Fibroblast of skin of abdomen (primary cell): ENCODE measurements at regions not wholly inside any gene's neighbourhood (a gene's known extent, or its start where the extent isn't known, plus 50 kb on each side); places are given as distances from the start of the nearest gene placed in this dataset.
"Not testable (repeated sequence)": the region's sequence is repeated elsewhere in the genome, so short reads cannot be mapped to it uniquely, and the experiment has no call there.

Experiments used
- DNase-seq: peaks from one replicate; pipeline ENCODE4 v3.0.0-alpha.2; 2013

DNA sequence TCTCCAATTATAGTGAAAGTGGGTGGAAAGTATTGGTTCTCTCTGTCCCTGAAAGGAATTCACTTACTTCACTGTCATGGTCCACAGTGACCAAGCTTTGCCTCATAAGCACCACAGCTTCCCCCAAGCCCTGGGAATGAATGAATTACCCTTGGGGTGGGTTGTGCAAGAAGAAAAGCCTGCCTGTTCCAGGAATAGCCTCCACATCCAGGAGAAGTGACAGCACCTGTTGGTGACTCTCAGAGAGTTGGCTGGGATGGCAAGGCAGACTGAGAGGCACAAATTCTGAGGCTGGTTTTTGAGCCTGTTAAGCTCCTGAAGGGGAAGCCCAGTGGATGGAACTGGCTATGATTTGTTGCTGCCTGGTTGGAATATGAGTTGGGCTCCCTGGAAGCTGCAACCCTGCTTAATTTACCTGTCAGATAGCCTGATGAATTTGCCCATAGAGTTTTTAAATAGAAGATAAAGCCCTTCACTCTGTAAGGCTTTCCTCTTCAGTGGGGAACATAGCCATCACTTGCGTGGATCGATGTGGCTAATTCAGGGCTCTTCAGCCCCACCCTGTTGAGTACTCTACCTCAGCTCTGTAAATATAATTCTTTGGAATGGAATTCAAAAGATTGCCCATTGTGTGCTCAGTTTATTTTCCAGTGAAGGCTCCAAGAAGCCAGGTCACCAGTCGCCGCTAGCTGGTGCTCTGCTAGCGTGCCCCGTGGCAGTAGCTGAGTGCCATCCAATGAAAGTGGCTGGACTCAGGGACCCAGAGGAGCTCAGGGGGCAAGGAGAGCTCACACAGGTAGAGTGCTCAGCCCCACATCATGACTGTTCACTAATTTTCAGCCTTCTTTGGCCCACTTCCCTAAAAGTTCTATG, 479.3 kb downstream of the IRS1 start:
- no peak for DNase-seq

DNA sequence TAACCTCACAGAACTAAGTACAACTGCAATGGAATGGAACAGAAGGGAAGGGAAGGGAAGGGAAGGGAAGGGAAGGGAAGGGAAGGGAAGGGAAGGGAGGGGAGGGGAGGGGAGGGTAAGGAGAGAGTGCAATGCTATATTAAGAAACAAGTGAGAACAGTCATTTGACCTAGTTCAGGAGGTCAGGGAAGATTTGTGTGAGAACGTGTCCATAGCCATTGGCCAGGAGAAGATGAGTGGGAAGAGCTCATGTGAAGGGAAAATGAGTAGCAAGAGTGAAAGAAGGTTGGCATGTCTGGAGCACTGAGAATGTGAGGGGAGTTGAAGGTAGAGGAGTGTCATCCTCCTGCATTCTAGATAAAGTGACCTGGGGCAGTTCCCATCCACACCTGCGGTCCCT, 481.6 kb downstream of the IRS1 start:
- DNase-seq = no peak

DNA sequence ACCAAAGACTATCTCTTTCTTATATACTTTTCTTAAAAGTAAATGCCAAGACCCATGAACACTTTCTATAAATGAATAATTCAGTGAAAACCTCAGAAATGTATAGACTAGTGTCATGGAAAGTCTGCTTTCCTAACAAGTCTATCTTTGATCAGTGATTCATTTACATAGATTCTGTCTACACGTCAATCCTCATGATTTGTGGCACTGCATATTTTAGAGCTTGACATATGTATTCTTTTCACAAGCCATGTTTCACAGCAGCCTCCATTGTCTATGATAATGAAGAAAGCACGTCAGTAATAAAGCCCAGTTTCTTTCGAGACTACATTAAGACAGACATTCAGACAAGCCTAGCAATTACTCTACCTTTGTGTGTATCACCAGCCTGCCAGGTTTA, 486.6 kb downstream of the IRS1 start:
- DNase-seq = peak; percentile 16

DNA sequence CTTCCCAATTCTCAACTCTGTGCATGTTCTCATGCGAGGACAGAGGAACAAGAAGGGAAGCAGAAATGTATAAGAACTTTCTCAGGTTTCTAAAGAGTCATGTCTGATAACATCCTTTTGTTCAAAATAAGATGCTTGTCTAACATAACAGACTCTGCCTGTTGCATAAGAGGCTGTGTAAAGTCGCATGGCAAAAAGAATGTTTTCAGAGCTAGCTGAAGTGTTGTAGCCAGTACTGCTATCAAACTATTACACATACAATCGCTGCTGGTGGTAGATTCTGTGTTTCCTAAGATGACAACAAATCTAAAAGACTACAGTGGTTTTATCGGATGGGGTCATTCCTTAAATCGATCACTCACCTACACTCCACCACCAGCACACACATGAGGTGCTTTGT, 487.5 kb downstream of the IRS1 start:
- peak; percentile 6 for DNase-seq

DNA sequence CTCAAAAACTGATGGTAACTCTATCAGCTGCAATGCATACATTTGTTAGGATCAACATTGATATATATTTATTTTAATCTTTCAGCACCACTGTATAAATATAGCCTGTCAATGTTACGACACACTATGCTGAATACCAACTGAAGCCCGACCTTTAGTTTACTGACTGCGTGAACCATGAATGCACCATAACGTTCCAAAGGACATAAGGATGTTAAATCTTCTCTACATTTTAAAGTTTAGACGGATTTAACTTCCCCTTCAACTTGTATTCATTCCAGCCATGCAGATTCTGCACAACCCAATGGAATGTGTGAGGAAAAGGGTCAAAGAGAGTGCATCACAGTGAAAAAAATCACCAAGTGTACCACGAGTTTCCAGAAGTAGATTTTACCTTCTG, 489.5 kb downstream of the IRS1 start:
- peak; percentile 73 for DNase-seq

DNA sequence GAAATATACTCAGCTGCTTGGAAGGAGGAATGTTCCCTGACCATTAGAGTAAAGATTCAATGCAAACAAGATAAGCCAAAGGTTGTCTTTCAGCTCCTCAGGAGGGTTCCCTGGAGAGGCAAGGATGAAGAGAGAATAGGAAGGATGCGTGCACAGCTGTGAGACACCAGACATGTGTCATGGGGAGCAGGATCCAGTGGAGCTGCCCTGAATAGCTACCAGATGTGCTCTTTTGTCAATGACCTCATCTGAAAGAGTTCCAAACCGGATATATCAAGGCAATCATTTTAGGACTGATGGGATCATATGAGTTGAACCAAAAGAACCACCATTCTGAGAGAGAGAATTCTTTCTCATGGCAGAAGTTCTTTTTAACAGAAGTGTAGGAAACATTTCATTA, 490.6 kb downstream of the IRS1 start:
- DNase-seq = peak; percentile 87

DNA sequence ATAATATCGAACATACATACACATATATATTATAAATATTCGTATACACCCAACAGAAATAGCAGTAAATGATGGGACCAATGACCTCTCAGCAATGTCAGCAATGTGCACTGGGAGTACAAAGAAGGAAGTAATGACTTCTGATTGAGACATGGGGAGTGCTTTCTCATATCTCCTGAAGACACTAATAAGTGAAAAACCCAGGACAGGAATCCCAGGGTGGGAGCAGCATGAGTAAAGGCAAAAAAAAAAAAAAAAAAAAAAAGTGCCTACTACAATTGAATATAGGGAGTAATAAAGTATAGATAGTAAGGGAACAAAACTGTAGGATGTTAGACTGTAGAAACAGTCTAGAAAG, 491.3 kb downstream of the IRS1 start:
- no peak for DNase-seq

DNA sequence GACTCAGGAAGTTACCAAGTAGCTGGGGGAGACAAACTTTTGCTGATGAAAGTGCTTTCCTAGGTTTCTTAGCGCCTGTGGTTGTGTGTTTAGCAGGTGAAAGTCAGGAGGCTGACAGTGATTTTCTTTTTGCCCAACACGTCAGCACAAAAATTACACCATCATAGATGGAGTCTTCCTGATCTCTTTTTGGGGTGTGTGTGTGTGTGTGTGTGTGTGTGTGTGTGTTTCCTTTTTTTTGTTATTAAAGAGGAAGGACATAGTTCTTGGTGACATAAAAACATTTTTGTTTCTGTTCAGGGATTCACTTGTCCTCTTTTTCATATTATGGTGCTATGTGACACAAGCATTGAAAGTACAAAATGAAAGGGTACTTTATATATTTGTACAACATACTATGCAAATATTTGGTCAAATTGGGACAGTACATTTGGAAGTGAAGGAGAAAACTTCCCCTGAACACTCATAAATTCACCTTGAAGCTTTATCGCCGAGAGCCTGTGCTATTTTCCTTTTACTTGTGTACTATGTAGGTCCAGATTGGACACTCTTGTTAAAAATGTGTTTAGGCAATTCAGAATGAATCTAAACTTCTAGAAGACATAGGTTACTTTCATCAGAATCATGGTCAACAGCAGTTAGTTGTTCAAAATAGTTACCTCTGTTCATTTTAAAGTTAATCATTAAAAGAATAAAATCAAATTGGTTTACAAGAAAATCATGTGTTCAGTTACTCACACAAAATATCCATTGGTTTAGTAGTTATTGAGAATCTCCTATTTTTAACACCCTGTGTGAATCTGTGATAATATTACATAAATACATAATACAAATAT, 491.9 kb downstream of the IRS1 start:
- DNase-seq = no peak

DNA sequence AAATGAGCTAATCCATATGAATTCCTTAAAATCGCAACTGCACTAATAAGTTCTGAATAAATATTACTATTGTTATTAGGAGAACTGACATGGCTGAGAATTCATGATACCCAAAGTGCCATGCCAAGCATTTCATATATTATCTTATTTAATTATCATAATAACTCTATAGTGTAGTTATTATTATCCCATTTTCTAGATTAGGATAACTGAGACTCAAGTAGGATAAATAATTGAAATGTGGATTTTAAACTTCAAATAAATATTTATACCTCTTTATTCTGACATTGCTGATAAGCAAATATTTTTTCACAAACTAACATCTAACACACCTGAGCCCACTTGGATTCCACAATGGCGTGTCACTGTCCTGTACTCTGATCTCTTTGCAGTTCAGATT, 492.7 kb downstream of the IRS1 start:
- DNase-seq = no peak

DNA sequence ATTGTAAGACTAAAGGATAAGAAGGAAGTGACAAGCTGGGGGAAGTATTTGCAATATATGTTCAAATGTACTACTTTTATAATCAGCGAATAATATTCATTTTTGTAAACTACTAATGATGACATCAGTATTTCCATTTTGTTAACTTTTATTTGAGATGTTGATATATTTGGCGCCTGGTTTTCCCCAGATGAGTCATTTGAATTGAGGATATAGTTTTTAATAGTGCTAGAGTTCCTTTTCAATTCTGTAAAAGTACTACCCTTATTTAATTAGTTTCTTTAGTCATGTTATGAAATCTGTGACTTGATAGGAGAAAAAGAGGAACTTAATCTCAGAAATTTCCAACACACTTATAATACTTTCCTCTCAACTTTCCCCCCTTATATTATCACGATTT, 495.3 kb downstream of the IRS1 start:
- DNase-seq = no peak

DNA sequence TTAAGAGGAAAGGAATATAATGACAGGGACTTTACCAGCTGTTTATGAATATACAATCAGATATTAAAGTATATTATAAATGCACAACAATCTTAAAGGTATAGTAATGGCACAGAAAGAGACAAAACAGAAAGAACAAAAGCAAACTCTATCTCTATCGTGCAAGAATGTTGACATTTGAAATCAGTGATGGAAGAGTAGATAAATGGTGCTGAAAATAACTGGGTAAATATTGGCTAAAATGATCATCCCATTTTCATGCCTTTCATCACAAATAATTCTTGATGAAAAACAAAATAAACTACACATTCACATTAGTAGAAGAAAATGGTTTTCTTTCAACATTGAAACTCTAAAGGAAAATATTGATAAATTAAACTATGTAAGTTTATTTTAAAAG, 495.9 kb downstream of the IRS1 start:
- no peak for DNase-seq

DNA sequence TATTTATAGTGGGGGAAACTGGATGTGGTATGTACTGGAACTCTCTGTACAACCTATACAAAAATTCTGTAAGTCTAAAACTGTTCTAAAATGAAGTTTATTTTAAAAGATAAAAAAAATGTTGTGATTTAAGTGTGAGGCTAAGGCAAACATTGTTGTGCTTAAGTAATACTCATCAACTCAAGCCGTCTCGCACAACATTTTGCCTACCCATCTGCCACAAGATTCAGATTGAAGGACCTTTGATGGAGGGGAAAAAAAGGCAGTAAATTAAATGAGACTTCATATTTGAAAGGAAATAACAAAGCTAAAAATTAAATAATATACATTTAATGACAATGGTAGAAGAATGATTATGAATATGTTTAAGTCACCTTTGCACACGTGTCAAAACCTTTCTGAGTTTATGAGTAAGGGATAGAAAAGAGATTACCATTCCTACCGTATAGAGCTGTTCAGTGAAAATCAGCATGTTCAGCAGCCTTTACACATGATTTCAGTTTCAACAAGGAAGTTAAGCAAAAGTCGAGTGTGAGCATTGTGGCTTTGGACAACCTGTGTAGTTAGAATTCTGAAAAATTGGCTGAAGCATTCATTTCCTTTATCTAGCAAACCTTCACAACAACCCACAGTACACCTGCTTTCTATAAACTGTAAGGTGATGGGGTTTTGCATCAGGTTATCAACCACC, 499.3 kb downstream of the IRS1 start:
- DNase-seq = no peak

DNA sequence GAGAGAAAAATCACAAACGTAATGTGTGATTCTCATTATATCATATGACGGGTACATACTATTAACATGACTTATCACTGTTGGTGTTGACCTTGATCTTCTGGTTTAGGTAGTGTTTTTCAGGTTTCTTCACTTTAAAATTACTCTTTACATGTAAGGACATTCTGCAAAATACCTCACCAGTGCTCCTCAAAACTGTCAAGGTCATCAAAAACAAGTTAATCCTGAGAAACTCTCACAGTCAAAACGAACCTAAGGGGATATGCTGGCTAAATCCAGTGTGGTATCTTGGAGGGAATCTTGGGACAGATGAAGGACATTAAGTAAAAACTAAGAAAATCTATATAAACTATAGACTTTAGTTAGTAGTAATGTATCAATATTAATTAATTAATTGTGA, 499.8 kb downstream of the IRS1 start:
- no peak for DNase-seq

DNA sequence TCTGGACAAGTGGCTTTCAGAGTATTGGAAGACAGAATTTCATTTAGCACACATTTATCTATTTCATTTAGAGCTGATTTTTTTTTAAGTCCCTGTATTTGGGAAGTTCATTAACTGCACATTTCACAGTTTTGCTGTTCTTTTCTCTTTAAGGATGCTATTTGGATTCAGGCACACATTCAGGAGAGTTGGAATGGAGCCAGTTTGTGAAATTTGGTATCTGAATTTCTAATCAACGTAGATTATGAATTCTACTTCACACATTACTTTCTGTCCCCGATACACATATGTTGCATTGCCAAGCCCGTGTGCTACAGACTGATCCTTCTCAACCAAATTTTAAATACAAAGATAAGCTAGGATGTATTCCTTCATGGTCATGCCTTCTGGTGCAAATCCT, 503.9 kb downstream of the IRS1 start:
- DNase-seq = no peak

DNA sequence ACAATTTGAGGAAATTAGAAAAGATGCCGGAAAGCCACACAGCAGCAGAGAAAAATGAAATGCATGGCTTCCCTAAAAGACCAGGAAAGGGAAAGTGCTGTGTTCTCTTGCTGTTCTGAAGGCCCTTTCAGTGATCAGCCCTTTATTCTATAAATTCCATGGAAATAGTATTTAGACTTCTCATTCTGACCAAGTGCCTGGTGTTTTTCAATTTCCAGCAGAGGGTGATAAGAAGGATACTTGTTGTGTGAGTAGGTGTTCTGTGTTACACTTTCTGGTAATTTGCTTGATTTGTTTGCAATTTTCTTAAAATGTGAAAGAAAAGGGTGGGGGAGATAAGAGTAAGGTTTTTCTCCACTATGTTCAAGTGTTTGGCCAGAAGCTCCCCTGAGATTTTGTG, 504.5 kb downstream of the IRS1 start:
- DNase-seq = no peak

DNA sequence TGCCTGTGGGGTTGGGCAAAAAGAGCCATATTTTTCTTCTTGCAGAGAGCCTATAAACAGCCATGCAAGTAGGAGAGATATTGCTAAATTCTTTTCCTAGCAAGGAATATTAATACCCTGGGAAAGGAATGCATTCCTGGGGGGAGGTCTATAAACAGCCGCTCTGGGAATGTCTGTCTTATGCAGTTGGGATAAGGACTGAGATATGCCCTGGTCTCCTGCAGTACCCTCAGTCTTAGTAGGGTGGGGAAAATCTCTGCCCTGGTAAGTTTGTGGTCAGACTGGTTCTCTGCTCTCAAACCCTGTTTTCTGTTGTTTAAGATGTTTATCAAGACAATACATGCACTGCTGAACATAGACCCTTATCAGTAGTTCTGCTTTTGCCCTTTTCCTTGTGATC, 508.3 kb downstream of the IRS1 start:
- DNase-seq = not testable (repeated sequence)

DNA sequence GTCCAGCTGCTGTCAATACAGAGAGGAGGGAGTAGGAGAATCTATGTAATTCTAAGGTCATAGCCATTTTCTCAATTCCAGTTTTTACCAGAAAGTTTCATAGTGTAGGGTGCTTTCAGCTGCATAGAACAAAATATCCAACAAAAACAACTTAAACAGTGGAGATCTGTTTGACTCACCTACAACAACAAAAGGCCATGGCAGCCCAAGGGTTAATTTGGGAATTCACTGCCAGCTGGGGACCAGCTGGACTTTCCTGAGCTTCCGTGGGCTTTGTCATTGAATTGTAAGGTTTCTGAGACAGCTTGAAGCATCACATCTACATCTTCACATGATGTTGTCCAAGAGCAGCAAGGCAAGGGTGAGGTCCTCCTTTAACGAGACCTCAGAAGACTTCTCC, 512.7 kb downstream of the IRS1 start:
- no peak for DNase-seq

DNA sequence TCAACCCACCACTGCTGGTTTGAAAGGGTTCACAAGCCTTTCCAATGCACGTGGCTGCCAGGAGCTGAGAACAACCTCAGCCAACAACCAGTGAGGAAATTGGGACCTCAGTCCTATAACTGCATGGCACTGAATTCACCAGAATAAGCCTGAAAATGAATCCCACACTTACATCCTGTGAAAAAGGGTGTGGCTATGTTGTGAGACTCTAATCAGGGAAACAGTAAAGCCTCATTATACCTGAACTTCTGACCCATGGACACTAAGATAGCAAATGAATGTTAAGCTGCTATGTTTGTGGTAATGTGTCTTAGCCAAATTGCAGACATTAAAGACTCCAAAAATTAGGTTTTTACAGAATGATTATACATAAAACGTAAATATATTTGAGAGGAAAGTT, 515.8 kb downstream of the IRS1 start:
- DNase-seq = no peak

DNA sequence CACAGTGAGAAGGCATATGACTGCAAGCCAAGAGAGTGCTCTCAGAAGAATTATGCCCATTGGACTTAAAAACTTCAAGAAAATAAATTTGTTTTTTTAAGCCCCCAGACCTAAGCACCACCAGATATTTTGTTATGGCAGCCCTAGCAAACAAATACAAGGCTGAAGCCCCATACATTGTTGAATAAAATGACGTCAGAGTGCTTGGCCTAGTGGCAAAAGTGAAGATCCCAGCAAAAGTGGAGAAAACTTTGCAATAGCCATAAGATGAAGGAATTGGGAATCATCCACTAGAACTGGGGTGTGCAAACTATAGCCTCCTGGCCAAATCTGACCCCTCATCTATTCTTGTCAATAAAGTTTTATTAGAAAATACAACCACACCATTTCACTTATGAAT, 517.5 kb downstream of the IRS1 start:
- DNase-seq = no peak

DNA sequence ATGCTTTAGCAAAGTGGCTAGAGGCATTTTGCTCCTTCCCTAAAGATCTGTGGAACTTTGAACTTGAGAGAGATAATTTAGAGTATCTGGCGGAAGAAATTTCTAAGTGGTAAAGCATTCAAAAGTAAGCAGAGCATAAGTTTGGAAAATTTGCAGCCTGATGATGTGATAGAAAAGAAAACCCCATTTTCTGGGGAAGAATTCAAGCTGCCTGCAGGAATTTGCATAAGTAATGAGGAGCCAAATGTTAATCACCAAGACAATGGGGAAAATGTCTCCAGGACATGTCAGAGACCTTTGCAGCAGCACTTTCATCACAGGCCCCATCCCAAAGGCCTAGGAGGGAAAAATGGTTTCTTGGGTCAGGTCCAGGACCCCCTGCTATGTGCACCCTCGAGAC, 519.5 kb downstream of the IRS1 start:
- DNase-seq = not testable (repeated sequence)

DNA sequence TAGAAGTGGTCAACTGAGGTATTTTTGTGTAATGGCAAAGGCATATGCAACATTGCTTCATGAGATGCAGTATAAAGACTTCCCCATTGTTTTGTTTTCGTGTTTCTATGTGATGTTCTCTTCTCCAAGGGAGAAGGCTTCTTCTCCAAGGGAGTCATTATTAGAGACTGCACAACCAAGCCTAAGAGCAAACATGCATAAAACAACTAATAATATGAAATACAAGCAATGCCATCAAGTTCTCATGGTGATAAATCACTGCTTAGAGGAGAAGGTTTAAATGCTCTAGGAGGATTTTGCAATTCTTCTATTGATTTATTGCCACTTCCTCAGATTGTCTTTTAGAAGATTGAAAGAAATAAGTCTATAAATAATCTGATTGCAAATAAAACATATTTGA, 524.4 kb downstream of the IRS1 start:
- no peak for DNase-seq

DNA sequence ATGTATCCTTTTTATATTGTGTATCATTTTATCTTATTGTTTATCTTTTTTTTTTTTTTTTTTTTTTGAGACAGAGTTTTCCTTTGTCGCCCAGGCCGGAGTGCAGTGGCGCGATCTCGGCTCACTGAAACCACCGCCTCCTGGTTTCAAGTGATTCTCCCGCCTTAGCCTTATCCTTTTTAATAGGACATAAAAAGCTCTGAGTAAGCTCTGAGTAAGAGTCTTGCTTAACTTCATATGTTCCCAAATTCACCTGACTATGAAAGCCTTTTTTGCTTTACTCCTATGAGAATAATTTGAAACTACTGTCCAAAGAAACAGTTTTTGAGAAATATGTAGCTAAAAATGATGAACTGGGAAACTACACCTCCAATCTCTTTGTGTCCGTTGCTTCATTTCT, 525.5 kb downstream of the IRS1 start:
- no peak for DNase-seq

DNA sequence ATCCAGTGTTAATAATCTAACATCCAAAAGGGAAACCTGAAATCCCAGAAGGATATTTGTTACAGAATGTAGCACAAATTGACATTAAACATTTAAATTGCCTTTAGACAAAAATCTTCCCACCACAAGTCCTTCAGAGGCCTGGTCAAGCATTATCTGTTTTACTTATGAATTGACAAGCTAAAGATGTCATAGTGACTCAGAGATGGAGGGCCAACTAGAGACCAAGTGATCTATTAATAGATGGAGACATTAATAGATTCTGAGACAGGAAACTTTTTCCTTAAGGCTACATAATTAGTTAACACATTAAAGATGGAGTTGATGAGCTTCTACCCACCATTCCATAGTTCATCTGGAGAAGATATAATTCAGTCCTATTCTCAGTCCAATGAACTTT, 526.2 kb downstream of the IRS1 start:
- DNase-seq = no peak

DNA sequence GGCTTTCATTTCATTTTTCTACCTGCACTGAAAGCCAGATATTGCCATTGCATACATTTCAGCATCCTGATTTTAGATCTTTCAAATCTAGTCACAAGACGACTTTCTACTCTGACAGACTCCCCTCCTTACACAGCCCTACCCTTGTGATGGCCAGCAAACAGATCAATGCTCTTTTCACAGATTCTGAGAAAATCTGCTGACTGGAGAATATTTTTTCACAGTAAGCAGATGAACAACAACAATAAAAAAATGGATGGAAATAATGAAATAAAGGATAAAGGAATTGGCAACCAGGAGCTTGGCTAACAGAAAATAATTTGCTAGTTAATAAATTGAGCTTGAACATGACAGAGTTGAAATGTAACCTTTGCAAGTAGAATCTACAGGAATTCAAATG, 527.2 kb downstream of the IRS1 start:
- DNase-seq = no peak
